ENCODE measurements at regions not wholly inside any gene's neighbourhood (a gene's known extent, or its start where the extent isn't known, plus 50 kb on each side); places are given as distances from the start of the nearest gene placed in this dataset.

- TF ChIP-seq CUX1 (IDR thresholded peaks at IDR 0.05; ENCODE audit: insufficient replicate concordance, low read depth, low read length) (peak; percentile 46), CREM (IDR thresholded peaks at IDR 0.05; ENCODE audit: low read depth) (peak; percentile 83), EED (IDR thresholded peaks at IDR 0.05; ENCODE audit: low read depth) (peak; percentile 89), RB1 (IDR thresholded peaks at IDR 0.05; ENCODE audit: borderline replicate concordance) (no peak), EGR1 (IDR thresholded peaks at IDR 0.05; ENCODE audit: borderline replicate concordance in 1 of 2, low read depth in 2 of 2, low read length in 2 of 2) (peak in 1 of 2 experiments; percentile 75; a peak in 2 of 3 replicates), WRNIP1 (IDR thresholded peaks at IDR 0.05; ENCODE audit: borderline replicate concordance, low read depth, low read length) (0 out of 2 replicates have a peak, but pooled peaks have one; percentile 35), MEF2B (IDR thresholded peaks at IDR 0.05; ENCODE audit: partially characterized antibody, poor library complexity, severe bottlenecking) (peak; percentile 75), PAX5 (IDR thresholded peaks at IDR 0.05; ENCODE audit: borderline replicate concordance, low read depth, low read length) (peak; percentile 91), BHLHE40 (IDR thresholded peaks at IDR 0.05; ENCODE audit: borderline replicate concordance in 1 of 2, low read depth in 2 of 2, low read length in 1 of 2) (peak; percentile 29 to 70; a peak in 2 of 4 replicates), ZNF274 (IDR thresholded peaks at IDR 0.05; ENCODE audit: insufficient read depth, insufficient read length) (no peak), HDGF (IDR thresholded peaks at IDR 0.05) (0 out of 2 replicates have a peak, but pooled peaks have one; percentile 13), JUNB (IDR thresholded peaks at IDR 0.05) (peak; percentile 91), SRF (IDR thresholded peaks at IDR 0.05; ENCODE audit: low read depth in 2 of 2, low read length in 2 of 2) (peak; percentile 68 to 96; a peak in 3 of 4 replicates), MTA2 (IDR thresholded peaks at IDR 0.05; ENCODE audit: low read depth) (peak; percentile 90), BCL3 (IDR thresholded peaks at IDR 0.05; ENCODE audit: borderline replicate concordance, insufficient read depth, low read depth, low read length, poor library complexity, severe bottlenecking) (peak; percentile 82), CBFB (IDR thresholded peaks at IDR 0.05; ENCODE audit: low read depth) (peak; percentile 85; the same call in 1 of the 2 replicates), RELB (IDR thresholded peaks at IDR 0.05; ENCODE audit: low read depth) (peak; percentile 72), TCF12 (IDR thresholded peaks at IDR 0.05; ENCODE audit: low read depth, low read length) (peak; percentile 77; the same call in 1 of the 2 replicates), ATF7 (IDR thresholded peaks at IDR 0.05; ENCODE audit: low read depth) (peak; percentile 91), TARDBP (IDR thresholded peaks at IDR 0.05; ENCODE audit: borderline replicate concordance) (no peak), RAD21 (IDR thresholded peaks at IDR 0.05; ENCODE audit: insufficient read depth, low read depth, low read length) (peak; percentile 3; the same call in 1 of the 2 replicates), MEF2A (IDR thresholded peaks at IDR 0.05; ENCODE audit: insufficient read depth, low read depth, low read length) (peak; percentile 77), IKZF1 (conservative IDR thresholded peaks at IDR 0.05) (peak; percentile 93)
Measured at GRCh38 chr14:76958980-76959710, 69.4 kb downstream of the IRF2BPL start (continued).

All from GM12878 (cell line).